Testis (tissue), 2 donors: ENCODE measurements at regions not wholly inside any gene's neighbourhood (a gene's known extent, or its start where the extent isn't known, plus 50 kb on each side); places are given as distances from the start of the nearest gene placed in this dataset.

Source experiments
- DNase-seq: peaks from one replicate; pipeline ENCODE4 v3.0.0-alpha.2; 2019
- H3K27ac ChIP-seq, 2 donors: fragments of 200-600 bp; sonication (generic); one replicate each; pipeline ENCODE4 v1.5.1; 2019
- H3K27me3 ChIP-seq: fragments of 200-600 bp; sonication (generic); one replicate; pipeline ENCODE4 v1.5.1; 2019
- H3K36me3 ChIP-seq: fragments of 200-600 bp; sonication (generic); one replicate; pipeline ENCODE4 v1.5.1; 2017; ENCODE audit warnings: low read depth; ENCODE audit errors: missing control alignments
- H3K4me1 ChIP-seq: fragments of 200-600 bp; sonication (generic); one replicate; pipeline ENCODE4 v1.5.1; 2019
- H3K4me3 ChIP-seq, 2 donors: fragments of 200-600 bp; sonication (generic); one replicate each; pipeline ENCODE4 v1.5.1; 2017 to 2019
- H3K9me3 ChIP-seq: fragments of 200-600 bp; sonication (generic); one replicate; pipeline ENCODE4 v1.5.1; 2017
- CTCF ChIP-seq, 3 experiments: fragments of 450-650 bp in 2 of 3; fragments of 200-600 bp in 1 of 3; sonication (generic) in 1 of 3; IDR thresholded peaks; one replicate each; pipeline ENCODE4 v1.5.1; 2016 to 2019; ENCODE audit warnings: antibody characterized with exemption in 3 of 3, mild to moderate bottlenecking in 2 of 3, moderate library complexity in 1 of 3
- POLR2A ChIP-seq: fragments of 450-650 bp; IDR thresholded peaks from one replicate; pipeline ENCODE4 v1.6.1; 2017; ENCODE audit warnings: antibody characterized with exemption, mild to moderate bottlenecking, moderate library complexity
- WGBS, 2 donors: methylation state at CpG; one replicate each; pipeline ENCODE4 v1.1.5; 2018; 5-methylcytosine and 5-hydroxymethylcytosine counted together
- intact Hi-C: fragments of 100-400 bp; cut with DNase I; formaldehyde crosslinking; loops from one replicate; pipeline ENCODE4 v1.15.1; 2023; ENCODE audit warnings: low total_unique reads

GRCh38 chr17:77718669-77718961 is 239.9 kb upstream of the TNRC6C start:
- no peaks in the 10 kb centered on the region for H3K4me1 ChIP-seq
- no peak for DNase-seq
- TF ChIP-seq POLR2A (no peak), CTCF (IDR thresholded peaks at IDR 0.05) (no peak)
- H3K36me3 ChIP-seq: no peaks in the 10 kb centered on the region
- H3K9me3 ChIP-seq: no peaks in the 10 kb centered on the region
- intact Hi-C loops: no loop called here
- no peak overlapping the region for H3K27ac ChIP-seq
- H3K4me3 ChIP-seq: no peak overlapping the region
- H3K27me3 ChIP-seq: no peaks in the 10 kb centered on the region
- WGBS, 2 donors: 58 to 81% methylated on average over 6 to 10 of the region's 10 CpGs

GRCh38 chr17:77719806-77720205 is 238.7 kb upstream of the TNRC6C start:
- H3K9me3 ChIP-seq: no peaks in the 10 kb centered on the region
- H3K4me3 ChIP-seq: no peak overlapping the region
- intact Hi-C loops: no loop called here
- TF ChIP-seq CTCF (IDR thresholded peaks at IDR 0.05) (no peak), POLR2A (no peak)
- no peak for DNase-seq
- 90 to 93% methylated on average over 4 of the region's 4 CpGs for WGBS, 2 donors
- no peaks in the 10 kb centered on the region for H3K4me1 ChIP-seq
- H3K27ac ChIP-seq: no peak overlapping the region
- H3K27me3 ChIP-seq: no peaks in the 10 kb centered on the region
- no peaks in the 10 kb centered on the region for H3K36me3 ChIP-seq

- WGBS, 2 donors: 85 to 91% methylated on average over 14 of the region's 14 CpGs
- intact Hi-C loops: no loop called here
- H3K27me3 ChIP-seq: no peaks in the 10 kb centered on the region
- no peak for DNase-seq
- H3K9me3 ChIP-seq: no peaks in the 10 kb centered on the region
- H3K4me1 ChIP-seq: no peaks in the 10 kb centered on the region
- TF ChIP-seq CTCF (IDR thresholded peaks at IDR 0.05): no peak
- H3K4me3 ChIP-seq: no peak overlapping the region
- no peaks in the 10 kb centered on the region for H3K36me3 ChIP-seq
- H3K27ac ChIP-seq: no peak overlapping the region
Measured at GRCh38 chr17:77720946-77721845, 237.3 kb upstream of the TNRC6C start.

- H3K4me1 ChIP-seq: no peaks in the 10 kb centered on the region
- TF ChIP-seq POLR2A (no peak), CTCF (IDR thresholded peaks at IDR 0.05) (no peak)
- no peaks in the 10 kb centered on the region for H3K9me3 ChIP-seq
- H3K36me3 ChIP-seq: no peaks in the 10 kb centered on the region
- H3K27me3 ChIP-seq: no peaks in the 10 kb centered on the region
- intact Hi-C loops: no loop called here
- no peak for DNase-seq
- WGBS, 2 donors: 80 to 83% methylated on average over 2 to 3 of the region's 3 CpGs
- H3K4me3 ChIP-seq: no peak overlapping the region
- H3K27ac ChIP-seq: no peak overlapping the region
Measured at GRCh38 chr17:77721846-77722160, 236.7 kb upstream of the TNRC6C start.

- intact Hi-C loops: no loop called here
- Histone ChIP-seq H3K4me3 (no peak overlapping the region), H3K9me3 (no peaks in the 10 kb centered on the region), H3K36me3 (no peaks in the 10 kb centered on the region), H3K4me1 (peaks cover 4% of the 10 kb centered on the region), H3K27ac (no peak overlapping the region), H3K27me3 (no peaks in the 10 kb centered on the region)
- 92 to 94% methylated on average over 8 of the region's 8 CpGs for WGBS, 2 donors
- DNase-seq: no peak
- TF ChIP-seq POLR2A (no peak), CTCF (IDR thresholded peaks at IDR 0.05) (no peak)
Measured at GRCh38 chr17:77722366-77722765, 236.1 kb upstream of the TNRC6C start.
